ENCODE measurements at regions not wholly inside any gene's neighbourhood (a gene's known extent, or its start where the extent isn't known, plus 50 kb on each side); places are given as distances from the start of the nearest gene placed in this dataset.
"Not testable (repeated sequence)": the region's sequence is repeated elsewhere in the genome, so short reads cannot be mapped to it uniquely, and the experiment has no call there.

DNA sequence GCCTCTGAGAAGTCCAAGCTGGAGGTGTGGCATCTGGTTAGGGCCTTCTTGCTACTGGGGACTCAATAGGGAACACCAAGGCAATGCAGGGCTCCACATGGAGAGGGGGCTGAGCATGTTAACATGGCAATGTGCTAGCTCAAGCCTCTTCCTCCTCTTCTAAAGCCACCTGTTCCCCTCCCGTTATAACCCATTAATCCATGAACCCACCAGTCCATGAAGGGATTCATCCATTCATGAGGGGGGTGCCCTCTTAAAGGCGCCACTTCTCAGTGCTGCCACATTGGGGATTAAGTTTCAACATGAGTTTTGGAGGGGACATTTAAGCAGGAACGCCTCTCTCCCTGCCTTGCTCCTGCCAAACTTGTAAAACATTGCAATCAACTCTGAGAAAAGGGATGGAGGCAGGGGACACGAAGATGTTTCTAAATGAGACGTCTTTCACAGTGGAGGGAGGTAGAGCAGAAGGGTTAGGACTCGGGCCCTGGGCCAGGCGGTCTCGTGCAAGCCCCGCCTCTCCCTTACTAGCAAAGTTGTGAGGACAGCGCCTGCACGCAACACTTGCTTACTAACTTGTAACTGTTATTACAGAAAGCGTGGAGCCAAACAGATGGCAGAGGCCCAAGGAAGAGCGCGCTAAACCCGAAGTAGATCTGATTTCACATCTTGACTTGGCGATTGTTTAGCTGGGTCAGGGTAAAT lies 118.2 kb upstream of the ZNF516 start:
- Histone ChIP-seq H4K20me1 (ENCODE audit: insufficient read depth, low read length) (no peaks in the 10 kb centered on the region), H3K4me1 (ENCODE audit: insufficient read depth, low read length, poor library complexity, severe bottlenecking) (no peaks in the 10 kb centered on the region), H3K4me2 (ENCODE audit: low read length) (no peak overlapping the region), H3K27ac (ENCODE audit: low read depth, low read length, poor library complexity, severe bottlenecking) (no peak overlapping the region), H3K36me3 (ENCODE audit: insufficient read depth, low read length) (no peaks in the 10 kb centered on the region), H3K79me2 (ENCODE audit: insufficient read depth, low read depth, low read length) (no peaks in the 10 kb centered on the region), H3K4me3 (ENCODE audit: low read depth, low read length, poor library complexity, severe bottlenecking) (no peak overlapping the region), H3K9me2 (ENCODE audit: insufficient read depth, low read length) (no peaks in the 10 kb centered on the region), H2AFZ (ENCODE audit: low read length) (no peak overlapping the region), H3K9me3 (ENCODE audit: low read length) (no peaks in the 10 kb centered on the region)
- no peak for TF ChIP-seq EZH2phosphoT487 (IDR thresholded peaks at IDR 0.05; ENCODE audit: borderline replicate concordance, low read depth, low read length)
- TF ChIP-seq CTCF (conservative IDR thresholded peaks at IDR 0.05; ENCODE audit: low read length): no peak
- BruUV-seq (replicated peaks): no TSS peak
- DNase-seq (ENCODE audit: low spot score): no peak
- POLR2A ChIA-PET: no interaction called here
- intact Hi-C loops (cut with micrococcal nuclease; ENCODE audit: unreplicated experiment): no loop called here
- CTCF ChIA-PET (ENCODE audit: unreplicated experiment): no interaction called here

DNA sequence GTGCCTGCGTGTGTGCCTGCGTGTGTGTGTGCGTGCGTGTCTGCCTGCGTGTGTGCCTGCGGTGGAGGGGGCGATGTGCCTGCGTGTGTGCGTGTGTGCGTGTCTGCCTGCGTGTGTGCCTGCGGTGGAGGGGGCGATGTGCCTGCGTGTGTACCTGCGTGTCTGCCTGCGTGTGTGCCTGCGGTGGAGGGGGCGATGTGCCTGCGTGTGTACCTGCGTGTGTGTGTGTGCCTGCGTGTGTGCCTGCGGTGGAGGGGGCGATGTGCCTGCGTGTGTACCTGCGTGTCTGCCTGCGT lies 116.7 kb upstream of the ZNF516 start:
- H4K20me1 ChIP-seq (ENCODE audit: insufficient read depth, low read length); H3K4me3 ChIP-seq (ENCODE audit: low read depth, low read length, poor library complexity, severe bottlenecking); H2AFZ ChIP-seq (ENCODE audit: low read length); intact Hi-C loops (cut with micrococcal nuclease; ENCODE audit: unreplicated experiment); H3K36me3 ChIP-seq (ENCODE audit: insufficient read depth, low read length); H3K9me3 ChIP-seq (ENCODE audit: low read length); CTCF ChIA-PET (ENCODE audit: unreplicated experiment); BruUV-seq (replicated peaks); H3K9me2 ChIP-seq (ENCODE audit: insufficient read depth, low read length); H3K79me2 ChIP-seq (ENCODE audit: insufficient read depth, low read depth, low read length); H3K4me1 ChIP-seq (ENCODE audit: insufficient read depth, low read length, poor library complexity, severe bottlenecking); POLR2A ChIA-PET; DNase-seq (ENCODE audit: low spot score); H3K4me2 ChIP-seq (ENCODE audit: low read length); H3K27ac ChIP-seq (ENCODE audit: low read depth, low read length, poor library complexity, severe bottlenecking): not testable (repeated sequence)

DNA sequence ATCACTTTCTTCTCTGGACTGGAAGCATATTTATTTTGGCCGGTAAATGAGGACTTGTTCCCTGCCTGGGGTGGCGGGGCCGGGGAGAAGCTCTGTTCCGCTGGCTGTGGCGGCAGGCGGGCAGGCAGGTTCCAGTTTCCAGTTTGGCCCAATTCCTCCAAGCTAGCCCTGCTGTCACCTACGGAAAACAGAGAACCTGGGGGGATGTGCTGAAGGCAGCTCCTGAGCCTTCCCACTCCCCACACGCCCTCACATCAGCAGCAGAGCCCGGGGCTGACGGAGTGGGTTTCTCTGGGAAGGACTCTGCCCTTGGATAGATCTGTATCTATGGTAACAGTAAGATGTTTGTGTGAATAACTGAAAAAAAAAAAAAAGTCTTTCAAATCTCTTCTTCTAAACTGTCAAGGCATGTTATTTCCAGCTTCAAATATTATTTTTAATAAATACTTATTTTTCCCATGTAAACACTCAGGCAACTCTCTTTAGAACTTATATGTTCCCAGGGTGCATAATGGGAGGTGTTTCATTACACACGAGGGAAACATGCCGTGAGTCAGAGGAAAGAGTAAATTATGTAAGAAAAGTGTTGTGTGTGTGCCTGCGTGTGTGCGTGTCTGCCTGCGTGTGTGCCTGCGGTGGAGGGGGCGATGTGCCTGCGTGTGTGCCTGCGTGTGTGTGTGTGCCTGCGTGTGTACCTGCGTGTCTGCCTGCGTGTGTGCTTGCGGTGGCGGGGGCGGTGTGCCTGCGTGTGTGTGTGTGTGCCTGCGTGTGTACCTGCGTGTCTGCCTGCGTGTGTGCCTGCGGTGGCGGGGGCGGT lies 116.1 kb upstream of the ZNF516 start:
- no peaks in the 10 kb centered on the region for H3K36me3 ChIP-seq (ENCODE audit: insufficient read depth, low read length)
- H3K9me3 ChIP-seq (ENCODE audit: low read length): no peaks in the 10 kb centered on the region
- TF ChIP-seq EZH2phosphoT487 (IDR thresholded peaks at IDR 0.05; ENCODE audit: borderline replicate concordance, low read depth, low read length) (no peak), CTCF (conservative IDR thresholded peaks at IDR 0.05; ENCODE audit: low read length) (no peak)
- H4K20me1 ChIP-seq (ENCODE audit: insufficient read depth, low read length): no peaks in the 10 kb centered on the region
- no peak overlapping the region for H3K27ac ChIP-seq (ENCODE audit: low read depth, low read length, poor library complexity, severe bottlenecking)
- ChIA-PET CTCF (ENCODE audit: unreplicated experiment) (no interaction called here), POLR2A (no interaction called here)
- DNase-seq (ENCODE audit: low spot score): no peak
- no peak overlapping the region for H3K4me2 ChIP-seq (ENCODE audit: low read length)
- H3K4me3 ChIP-seq (ENCODE audit: low read depth, low read length, poor library complexity, severe bottlenecking): no peak overlapping the region
- no peaks in the 10 kb centered on the region for H3K79me2 ChIP-seq (ENCODE audit: insufficient read depth, low read depth, low read length)
- BruUV-seq (replicated peaks): no TSS peak
- no peaks in the 10 kb centered on the region for H3K4me1 ChIP-seq (ENCODE audit: insufficient read depth, low read length, poor library complexity, severe bottlenecking)
- H2AFZ ChIP-seq (ENCODE audit: low read length): no peak overlapping the region
- intact Hi-C loops (cut with micrococcal nuclease; ENCODE audit: unreplicated experiment): no loop called here
- no peaks in the 10 kb centered on the region for H3K9me2 ChIP-seq (ENCODE audit: insufficient read depth, low read length)

Data from OCI-LY7 (cell line).